GM13976 (cell line): ENCODE measurements at regions not wholly inside any gene's neighbourhood (a gene's known extent, or its start where the extent isn't known, plus 50 kb on each side); places are given as distances from the start of the nearest gene placed in this dataset.

Experiments used
- DNase-seq: peaks from one replicate; pipeline ENCODE4 v3.0.0; 2012; ENCODE audit warnings: low spot score
- CTCF ChIP-seq: IDR thresholded peaks from 2 replicates; pipeline ENCODE4 v1.5.1; 2012; ENCODE audit warnings: borderline replicate concordance, mild to moderate bottlenecking; ENCODE audit not compliant: insufficient read depth; ENCODE audit errors: extremely low read depth, missing control alignments, control extremely low read depth
- in situ Hi-C: fragments of 300-500 bp; cut with MboI; formaldehyde crosslinking; loops from one replicate; pipeline ENCODE4 v1.12.0; 2022; ENCODE audit warnings: low sequenced_read_pairs, mixed read lengths, inconsistent platforms; ENCODE audit not compliant: unreplicated experiment

DNA sequence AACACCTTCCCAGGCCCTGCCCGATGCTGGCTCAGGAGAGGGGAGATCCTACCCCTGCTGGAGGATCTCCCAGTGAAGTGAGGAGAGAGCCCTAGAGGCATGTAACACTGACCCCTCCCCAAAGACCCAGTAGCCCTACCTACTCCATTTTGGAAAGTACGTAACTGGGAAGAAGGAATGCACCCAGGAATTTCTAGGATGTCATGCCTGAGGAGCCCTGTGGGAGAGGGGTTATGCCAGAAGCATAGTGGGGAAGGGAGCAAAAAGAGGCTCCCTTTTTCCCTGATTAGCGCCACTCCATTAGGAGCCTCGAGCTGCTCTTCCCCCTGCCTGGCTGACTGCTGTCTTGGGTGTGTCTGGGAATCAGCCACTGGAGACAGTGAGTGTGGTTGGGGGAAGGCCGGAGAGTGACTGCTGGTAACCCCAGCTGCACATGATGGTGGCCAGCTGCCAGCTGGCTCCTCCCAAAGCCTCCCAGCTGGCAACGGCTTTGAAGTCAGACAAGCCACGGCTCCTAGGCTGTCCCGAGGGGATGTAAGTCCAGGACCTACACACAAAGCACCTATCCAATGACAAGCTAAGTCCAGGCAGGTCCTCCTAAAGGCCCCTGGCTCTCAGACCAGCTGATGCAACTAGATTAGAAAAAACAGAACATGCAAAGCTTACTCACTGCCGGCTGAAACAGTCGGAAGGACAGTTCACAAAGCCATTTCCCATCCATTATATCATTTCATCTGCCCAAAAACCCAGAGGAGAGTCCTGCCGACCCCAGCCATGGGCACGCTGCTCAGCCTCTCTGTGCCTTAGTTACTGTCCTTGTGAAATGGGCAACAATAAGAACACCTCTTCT lies 136.5 kb upstream of the ABCA1 start:
- no peak for DNase-seq
- in situ Hi-C loops = no loop called here
- TF ChIP-seq CTCF = no peak

GRCh38 chr9:105065098-105066088 lies 137.4 kb upstream of the ABCA1 start:
- TF ChIP-seq CTCF = no peak
- in situ Hi-C loops = no loop called here
- no peak for DNase-seq

DNA sequence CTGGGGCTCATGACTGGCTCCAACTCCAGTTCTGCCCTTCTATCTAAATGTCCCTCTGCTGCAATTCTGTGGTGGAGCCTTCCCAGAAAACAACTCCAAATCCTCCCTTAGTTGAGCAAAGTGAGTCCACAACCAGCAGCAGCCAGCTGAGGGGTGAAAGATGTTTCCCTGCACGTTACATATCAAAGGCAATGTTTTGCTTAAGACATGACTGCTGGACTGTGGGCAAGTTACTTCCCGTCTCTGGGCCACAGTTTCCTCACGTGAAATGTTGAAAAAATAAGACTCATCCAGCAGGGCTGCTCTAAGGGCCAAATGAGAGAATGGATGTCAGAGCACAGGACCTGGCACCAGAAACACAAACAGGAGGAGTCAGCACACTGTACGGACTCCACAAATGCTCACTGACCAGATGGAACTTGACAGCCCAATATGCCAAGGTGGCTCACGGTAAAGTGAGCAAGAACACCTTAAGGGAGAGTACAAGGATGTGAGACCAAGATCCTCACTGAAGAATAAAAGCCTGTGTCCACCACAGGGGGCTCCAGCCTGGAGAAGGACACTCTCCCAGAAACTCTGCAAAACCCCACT lies 138.4 kb upstream of the ABCA1 start:
- in situ Hi-C loops = no loop called here
- no peak for TF ChIP-seq CTCF
- DNase-seq = no peak

DNA sequence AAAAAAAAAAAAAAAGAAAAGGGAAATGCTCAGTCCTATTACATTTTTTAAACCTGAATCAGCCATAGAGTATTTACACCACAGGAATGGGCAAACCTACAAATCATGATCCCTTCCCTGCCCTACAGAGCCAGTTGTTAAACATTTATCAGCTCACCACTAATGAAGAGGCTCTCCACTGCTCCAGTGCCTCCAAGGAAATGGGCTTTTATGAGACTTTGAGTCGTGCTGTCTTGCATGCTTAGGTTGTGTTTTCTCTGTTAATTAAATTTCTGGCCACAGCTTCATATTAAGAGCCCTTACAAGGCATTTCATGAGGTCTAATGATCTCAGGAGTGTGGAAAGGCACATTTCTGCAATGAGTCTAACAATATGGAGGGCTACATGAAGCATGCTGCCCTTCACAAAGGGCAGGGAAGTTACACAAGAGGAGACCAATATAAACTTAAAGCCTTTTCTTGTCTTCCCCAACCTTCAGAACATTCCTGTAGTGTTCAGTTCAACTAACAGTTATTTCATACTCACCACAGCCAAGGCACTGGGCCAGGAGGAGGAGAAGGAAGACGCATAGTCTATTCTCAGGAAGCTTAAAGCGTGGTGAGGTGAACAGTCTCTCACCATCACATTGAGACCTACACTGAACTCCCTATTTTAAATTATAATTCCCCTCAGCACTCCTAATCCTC lies 140.1 kb upstream of the ABCA1 start:
- TF ChIP-seq CTCF = no peak
- in situ Hi-C loops = no loop called here
- no peak for DNase-seq

DNA sequence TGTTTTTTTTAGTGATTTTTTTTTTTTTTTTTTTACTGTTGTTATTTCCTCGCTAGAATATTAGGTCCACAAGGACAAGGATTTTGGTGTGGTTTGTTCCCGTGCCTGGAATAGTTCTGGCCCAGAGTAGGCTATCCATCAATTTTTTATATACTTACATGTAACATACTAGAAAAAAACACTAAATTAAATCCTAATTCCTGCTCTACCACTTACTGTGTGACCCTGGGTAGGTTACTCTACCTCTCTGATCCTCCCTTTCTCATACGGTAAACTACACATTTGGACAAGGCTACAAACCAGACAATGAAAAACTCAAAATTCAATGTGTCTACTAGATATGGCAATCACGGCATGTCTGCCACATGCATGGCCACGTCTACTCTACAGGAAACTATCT lies 141.3 kb upstream of the ABCA1 start:
- no peak for TF ChIP-seq CTCF

GRCh38 chr9:105069696-105070095 lies 141.7 kb upstream of the ABCA1 start:
- in situ Hi-C loops = no loop called here
- DNase-seq = no peak
- TF ChIP-seq CTCF = no peak

More for the DNA sequence above, 141.3 kb upstream of the ABCA1 start:
- DNase-seq = no peak
- in situ Hi-C loops = no loop called here
